ENCODE measurements at regions not wholly inside any gene's neighbourhood (a gene's known extent, or its start where the extent isn't known, plus 50 kb on each side); places are given as distances from the start of the nearest gene placed in this dataset.

DNA sequence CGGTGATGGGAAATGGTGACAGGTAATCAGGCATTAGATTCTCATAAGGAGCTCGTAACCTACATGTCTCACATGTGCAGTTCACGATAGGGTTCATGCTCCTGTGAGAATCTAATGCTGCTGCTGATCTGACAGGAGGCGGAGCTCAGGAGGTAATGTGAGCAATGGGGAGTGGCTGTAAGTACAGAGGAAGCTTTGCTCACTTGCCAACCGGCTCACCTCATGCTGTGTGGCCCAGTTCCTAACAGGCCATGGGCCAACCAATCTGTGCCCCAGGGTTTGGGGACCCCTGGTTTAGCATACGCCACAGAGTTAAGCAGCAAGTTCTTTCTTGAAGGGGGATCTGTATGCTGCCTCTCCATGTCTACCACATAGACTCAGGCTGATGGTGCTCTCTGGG is 133.1 kb downstream of the IQUB start:
- no peaks in the 10 kb centered on the region for H3K9me3 ChIP-seq (ENCODE audit: control insufficient read depth, low read depth, low read length)
- no peak overlapping the region for H2AFZ ChIP-seq (ENCODE audit: low read length)
- no CpG with 5 or more reads among the region's 6 CpGs for WGBS (ENCODE audit: extremely low coverage, insufficient read length, low lambda C conversion rate)
- Mint-ChIP-seq H3K27ac (no peak overlapping the region), H3K36me3 (ENCODE audit: insufficient read depth in 1 of 3, low read depth in 3 of 3) (no peaks in the 10 kb centered on the region; a peak in 1 of 7 replicates), H3K4me1 (peaks cover 3 to 4% of the 10 kb centered on the region in 2 experiments; a peak in 1 of 4 replicates), H3K27me3 (ENCODE audit: low read depth) (no peaks in the 10 kb centered on the region), H3K4me3 (no peak overlapping the region), H3K9me3 (no peaks in the 10 kb centered on the region)
- no peak overlapping the region for H4K5ac ChIP-seq (ENCODE audit: insufficient read length, low read depth, low read length)
- no peaks in the 10 kb centered on the region for H3K79me1 ChIP-seq (ENCODE audit: insufficient read depth, low read depth, low read length, poor library complexity, severe bottlenecking)
- H2BK12ac ChIP-seq (ENCODE audit: insufficient read length, low read depth, low read length): no peak overlapping the region
- no peak overlapping the region for H2BK15ac ChIP-seq (ENCODE audit: low read depth, low read length)
- no peaks in the 10 kb centered on the region for H4K20me1 ChIP-seq (ENCODE audit: control insufficient read depth, insufficient read depth, insufficient read length)
- H3K27me3 ChIP-seq (ENCODE audit: insufficient read depth, low read length): no peaks in the 10 kb centered on the region
- no peak overlapping the region for H3K4ac ChIP-seq (ENCODE audit: low read depth, low read length)
- no peak overlapping the region for H2BK120ac ChIP-seq (ENCODE audit: low read depth, low read length, poor library complexity, severe bottlenecking)
- no peak overlapping the region for H3K14ac ChIP-seq (ENCODE audit: insufficient read depth, low read length)
- H2BK20ac ChIP-seq (ENCODE audit: low read depth, low read length, poor library complexity, severe bottlenecking): no peak overlapping the region
- no peak overlapping the region for H3K18ac ChIP-seq (ENCODE audit: insufficient read length, low read depth, low read length)
- no peak overlapping the region for H3K4me2 ChIP-seq (ENCODE audit: insufficient read depth, insufficient read length, low read length)
- H3K27ac ChIP-seq (ENCODE audit: insufficient read length, low read depth, low read length): no peak overlapping the region
- no peaks in the 10 kb centered on the region for H3K23me2 ChIP-seq (ENCODE audit: insufficient read length, low read depth, low read length, poor library complexity, severe bottlenecking)
- no peak overlapping the region for H2AK5ac ChIP-seq (ENCODE audit: insufficient read length, low read length)
- no peaks in the 10 kb centered on the region for H3K79me2 ChIP-seq (ENCODE audit: insufficient read depth, low read length)
- TF ChIP-seq, protein P1, sequence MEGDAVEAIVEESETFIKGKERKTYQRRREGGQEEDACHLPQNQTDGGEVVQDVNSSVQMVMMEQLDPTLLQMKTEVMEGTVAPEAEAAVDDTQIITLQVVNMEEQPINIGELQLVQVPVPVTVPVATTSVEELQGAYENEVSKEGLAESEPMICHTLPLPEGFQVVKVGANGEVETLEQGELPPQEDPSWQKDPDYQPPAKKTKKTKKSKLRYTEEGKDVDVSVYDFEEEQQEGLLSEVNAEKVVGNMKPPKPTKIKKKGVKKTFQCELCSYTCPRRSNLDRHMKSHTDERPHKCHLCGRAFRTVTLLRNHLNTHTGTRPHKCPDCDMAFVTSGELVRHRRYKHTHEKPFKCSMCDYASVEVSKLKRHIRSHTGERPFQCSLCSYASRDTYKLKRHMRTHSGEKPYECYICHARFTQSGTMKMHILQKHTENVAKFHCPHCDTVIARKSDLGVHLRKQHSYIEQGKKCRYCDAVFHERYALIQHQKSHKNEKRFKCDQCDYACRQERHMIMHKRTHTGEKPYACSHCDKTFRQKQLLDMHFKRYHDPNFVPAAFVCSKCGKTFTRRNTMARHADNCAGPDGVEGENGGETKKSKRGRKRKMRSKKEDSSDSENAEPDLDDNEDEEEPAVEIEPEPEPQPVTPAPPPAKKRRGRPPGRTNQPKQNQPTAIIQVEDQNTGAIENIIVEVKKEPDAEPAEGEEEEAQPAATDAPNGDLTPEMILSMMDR (conservative IDR thresholded peaks at IDR 0.05): no peak
- H3K23ac ChIP-seq (ENCODE audit: insufficient read length, low read depth, low read length): no peak overlapping the region
- no peak overlapping the region for H3K56ac ChIP-seq (ENCODE audit: insufficient read length, low read depth, low read length)
- H3T11ph ChIP-seq (ENCODE audit: low read length): no peak overlapping the region
- no peaks in the 10 kb centered on the region for H3K4me1 ChIP-seq (ENCODE audit: insufficient read depth, low read length)
- H3K9ac ChIP-seq (ENCODE audit: extremely low read depth, insufficient read length, low read length): no peak overlapping the region
- H4K91ac ChIP-seq (ENCODE audit: insufficient read length, low read depth, low read length): no peak overlapping the region
- peak; percentile 38 for DNase-seq
- H4K8ac ChIP-seq (replicated peaks; ENCODE audit: insufficient read length, low read depth, low read length): no peak overlapping the region
- H2BK5ac ChIP-seq (ENCODE audit: insufficient read length, low read length): no peak overlapping the region

All from H9 (cell line).